Endothelial cell of umbilical vein (primary cell): ENCODE measurements at regions not wholly inside any gene's neighbourhood (a gene's known extent, or its start where the extent isn't known, plus 50 kb on each side); places are given as distances from the start of the nearest gene placed in this dataset.

Experiments used
- CTCF ChIP-seq, 2 donors: IDR thresholded peaks; 1 replicate in 1 of 2; 2 replicates in 1 of 2; pipeline ENCODE4 v1.5.1; 2011; ENCODE audit warnings: low read length in 2 of 2, mild to moderate bottlenecking in 2 of 2, moderate library complexity in 2 of 2, control low read depth in 1 of 2, inconsistent platforms in 1 of 2, low read depth in 1 of 2; ENCODE audit not compliant: insufficient read depth in 1 of 2; ENCODE audit errors: extremely low read depth in 1 of 2
- EZH2 ChIP-seq: IDR thresholded peaks from 2 replicates; pipeline ENCODE4 v1.6.1; 2012; ENCODE audit warnings: borderline replicate concordance, low read depth, mild to moderate bottlenecking, moderate library complexity, low read length, inconsistent platforms; ENCODE audit not compliant: severe bottlenecking
- FOS ChIP-seq: IDR thresholded peaks from 2 replicates; pipeline ENCODE4 v1.6.1; 2011; ENCODE audit warnings: mild to moderate bottlenecking, low read length, moderate library complexity, borderline replicate concordance; ENCODE audit not compliant: insufficient read depth
- POLR2A ChIP-seq: IDR thresholded peaks from 2 replicates; pipeline ENCODE4 v1.6.1; 2012; ENCODE audit warnings: low read depth, mild to moderate bottlenecking, control low read depth, low read length
- POLR2AphosphoS5 ChIP-seq: IDR thresholded peaks from 2 replicates; pipeline ENCODE4 v1.6.1; 2012; ENCODE audit warnings: low read depth, mild to moderate bottlenecking, control low read depth, low read length, moderate library complexity; ENCODE audit not compliant: insufficient read depth
- TF ChIP-seq, protein P1 (sequence below): IDR thresholded peaks from 2 replicates; pipeline ENCODE4 v1.6.1; 2011; ENCODE audit not compliant: insufficient read depth, insufficient read length

DNA sequence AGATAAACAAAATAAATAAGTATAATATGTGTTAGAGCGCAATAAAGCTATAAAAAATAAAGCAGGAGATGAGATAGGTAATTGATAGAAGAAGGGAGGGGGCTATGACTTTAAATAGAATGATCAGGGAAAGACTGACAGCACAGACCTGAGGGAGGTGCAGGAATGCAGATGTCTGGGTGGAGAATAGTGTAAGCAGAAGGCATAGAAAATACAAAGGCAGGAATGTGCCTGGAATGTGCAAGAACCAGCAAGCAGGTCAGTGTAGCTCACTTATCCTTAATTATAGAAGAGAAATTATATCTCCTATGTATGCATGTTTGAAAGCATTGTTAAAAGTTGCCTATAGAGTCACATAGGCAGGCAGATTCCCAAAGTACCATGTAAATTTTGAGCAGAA is 239.4 kb upstream of the SOX14 start:
- TF ChIP-seq CTCF (IDR thresholded peaks at IDR 0.05; ENCODE audit: extremely low read depth in 1 of 2, insufficient read depth in 1 of 2, low read depth in 1 of 2, low read length in 2 of 2) = no peak
- TF ChIP-seq POLR2A = no peak
- no peak for TF ChIP-seq EZH2
- TF ChIP-seq POLR2AphosphoS5 = no peak
- TF ChIP-seq, protein P1, sequence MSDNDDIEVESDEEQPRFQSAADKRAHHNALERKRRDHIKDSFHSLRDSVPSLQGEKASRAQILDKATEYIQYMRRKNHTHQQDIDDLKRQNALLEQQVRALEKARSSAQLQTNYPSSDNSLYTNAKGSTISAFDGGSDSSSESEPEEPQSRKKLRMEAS = no peak
- TF ChIP-seq FOS = no peak
